Hematopoietic multipotent progenitor cell treated with erythropoietin and hydrocortisone succinate and interleukin-3 and kit ligand, for 6 days (in vitro differentiated cells): ENCODE measurements at regions not wholly inside any gene's neighbourhood (a gene's known extent, or its start where the extent isn't known, plus 50 kb on each side); places are given as distances from the start of the nearest gene placed in this dataset.
"Not testable (repeated sequence)": the region's sequence is repeated elsewhere in the genome, so short reads cannot be mapped to it uniquely, and the experiment has no call there.

Experiments
- DNase-seq: peaks from one replicate; pipeline ENCODE4 v3.0.0-alpha.2; 2015

GRCh38 chr3:22334996-22335395 is 584.0 kb upstream of the ZNF385D start:
- DNase-seq: peak; percentile 63

GRCh38 chr3:22349215-22349851 is 598.3 kb upstream of the ZNF385D start:
- DNase-seq: no peak

GRCh38 chr3:22351806-22352205 is 600.8 kb upstream of the ZNF385D start:
- peak; percentile 36 for DNase-seq

- DNase-seq: no peak
Observed at GRCh38 chr3:22353126-22353525, 602.1 kb upstream of the ZNF385D start.

- DNase-seq: no peak
Observed at GRCh38 chr3:22358334-22358733, 607.3 kb upstream of the ZNF385D start.

- no peak for DNase-seq
Observed at GRCh38 chr3:22360164-22360563, 609.2 kb upstream of the ZNF385D start.

GRCh38 chr3:22360970-22361369 is 610.0 kb upstream of the ZNF385D start:
- no peak for DNase-seq

GRCh38 chr3:22361521-22361920 is 610.5 kb upstream of the ZNF385D start:
- no peak for DNase-seq

- DNase-seq: no peak
Observed at GRCh38 chr3:22364851-22365250, 613.8 kb upstream of the ZNF385D start.

GRCh38 chr3:22366781-22367180 is 615.8 kb upstream of the ZNF385D start:
- no peak for DNase-seq

GRCh38 chr3:22371036-22371435 is 620.0 kb upstream of the ZNF385D start:
- peak; percentile 63 for DNase-seq

- peak; percentile 51 for DNase-seq
Observed at GRCh38 chr3:22371607-22372291, 620.7 kb upstream of the ZNF385D start.

- peak; percentile 57 for DNase-seq
Observed at GRCh38 chr3:22372292-22373062, 621.5 kb upstream of the ZNF385D start.

- no peak for DNase-seq
Observed at GRCh38 chr3:22373182-22373581, 622.2 kb upstream of the ZNF385D start.

- no peak for DNase-seq
Observed at GRCh38 chr3:22373827-22374226, 622.8 kb upstream of the ZNF385D start.

GRCh38 chr3:22377421-22377820 is 626.4 kb upstream of the ZNF385D start:
- DNase-seq: no peak

- DNase-seq: no peak
Observed at GRCh38 chr3:22378869-22379268, 627.9 kb upstream of the ZNF385D start.

- DNase-seq: no peak
Observed at GRCh38 chr3:22380253-22380652, 629.2 kb upstream of the ZNF385D start.

GRCh38 chr3:22381564-22381963 is 630.6 kb upstream of the ZNF385D start:
- not testable (repeated sequence) for DNase-seq

GRCh38 chr3:22383285-22383684 is 632.3 kb upstream of the ZNF385D start:
- DNase-seq: no peak

GRCh38 chr3:22386107-22386506 is 635.1 kb upstream of the ZNF385D start:
- no peak for DNase-seq

GRCh38 chr3:22392286-22392685 is 641.3 kb upstream of the ZNF385D start:
- DNase-seq: no peak

- DNase-seq: peak; percentile 31
Observed at GRCh38 chr3:22392859-22393258, 641.8 kb upstream of the ZNF385D start.

- no peak for DNase-seq
Observed at GRCh38 chr3:22399566-22399965, 648.6 kb upstream of the ZNF385D start.
